Hepatocyte (in vitro differentiated cells): ENCODE measurements at regions not wholly inside any gene's neighbourhood (a gene's known extent, or its start where the extent isn't known, plus 50 kb on each side); places are given as distances from the start of the nearest gene placed in this dataset.

Experiments used
- CTCF ChIP-seq: fragments of 200-600 bp; sonication (generic); IDR thresholded peaks from 2 replicates; pipeline ENCODE4 v1.5.1; 2016; ENCODE audit warnings: antibody characterized with exemption, mild to moderate bottlenecking; ENCODE audit not compliant: poor library complexity
- EZH2 ChIP-seq: fragments of 200-600 bp; sonication (generic); IDR thresholded peaks from 2 replicates; pipeline ENCODE4 v1.6.1; 2016; ENCODE audit warnings: antibody characterized with exemption, mild to moderate bottlenecking, borderline replicate concordance

- peak; percentile 16 for TF ChIP-seq CTCF
- TF ChIP-seq EZH2: no peak
These were observed 578.6 kb downstream of the RERGL start for GRCh38 chr12:17511369-17511768.
